ENCODE measurements at regions not wholly inside any gene's neighbourhood (a gene's known extent, or its start where the extent isn't known, plus 50 kb on each side); places are given as distances from the start of the nearest gene placed in this dataset.

GRCh38 chr12:39112064-39112463 lies 206.7 kb upstream of the CPNE8 start:
- Histone ChIP-seq H3K9me3 (no peaks in the 10 kb centered on the region), H3K4me1 (no peaks in the 10 kb centered on the region), H3K36me3 (no peaks in the 10 kb centered on the region), H3K4me3 (no peak overlapping the region), H3K27ac (no peak overlapping the region), H3K27me3 (no peaks in the 10 kb centered on the region)
- intact Hi-C loops (cut with DNase I; ENCODE audit: low total_unique reads), result no loop called here
- DNase-seq (ENCODE audit: low spot score in 2 of 2), result no peak
- no peak for TF ChIP-seq POLR2AphosphoS5 (IDR thresholded peaks at IDR 0.05)
- no peak for TF ChIP-seq CTCF (IDR thresholded peaks at IDR 0.05)
- no peak for TF ChIP-seq POLR2A (IDR thresholded peaks at IDR 0.05)

- intact Hi-C loops (cut with DNase I; ENCODE audit: low total_unique reads), result loop anchor here (10.0 kb wide), 1 partner anchor 440 kb away; no protein-coding TSS in a partner anchor
- Histone ChIP-seq H3K27ac (no peak overlapping the region), H3K4me1 (no peaks in the 10 kb centered on the region), H3K36me3 (no peaks in the 10 kb centered on the region), H3K9me3 (no peaks in the 10 kb centered on the region), H3K4me3 (no peak overlapping the region), H3K27me3 (no peaks in the 10 kb centered on the region)
- TF ChIP-seq POLR2AphosphoS5 (IDR thresholded peaks at IDR 0.05), result no peak
- TF ChIP-seq CTCF (IDR thresholded peaks at IDR 0.05), result no peak
- no peak for TF ChIP-seq POLR2A (IDR thresholded peaks at IDR 0.05)
- no peak for DNase-seq (ENCODE audit: low spot score in 2 of 2)
Measured at GRCh38 chr12:39105111-39105510, 199.7 kb upstream of the CPNE8 start.

- TF ChIP-seq CTCF (IDR thresholded peaks at IDR 0.05) (peak; percentile 47 to 61 (median 59)), POLR2AphosphoS5 (IDR thresholded peaks at IDR 0.05) (no peak), POLR2A (IDR thresholded peaks at IDR 0.05) (no peak)
Measured at GRCh38 chr12:39103552-39104165, 198.3 kb upstream of the CPNE8 start.

GRCh38 chr12:39102474-39103209 lies 197.3 kb upstream of the CPNE8 start:
- Histone ChIP-seq H3K36me3 (no peaks in the 10 kb centered on the region), H3K9me3 (no peaks in the 10 kb centered on the region), H3K4me1 (no peaks in the 10 kb centered on the region), H3K4me3 (no peak overlapping the region), H3K27ac (peak overlapping the region in 1 of 2 donors; percentile 34), H3K27me3 (no peaks in the 10 kb centered on the region)
- TF ChIP-seq POLR2AphosphoS5 (IDR thresholded peaks at IDR 0.05) (no peak), CTCF (IDR thresholded peaks at IDR 0.05) (no peak), POLR2A (IDR thresholded peaks at IDR 0.05) (no peak)
- no peak for DNase-seq (ENCODE audit: low spot score in 2 of 2)
- intact Hi-C loops (cut with DNase I; ENCODE audit: low total_unique reads), result loop anchor here (10.0 kb wide), 1 partner anchor 438 kb away; no protein-coding TSS in a partner anchor

More at GRCh38 chr12:39103552-39104165, 198.3 kb upstream of the CPNE8 start:
- intact Hi-C loops (cut with DNase I; ENCODE audit: low total_unique reads), result loop anchor here (10.0 kb wide), 1 partner anchor 439 kb away; no protein-coding TSS in a partner anchor
- Histone ChIP-seq H3K9me3 (no peaks in the 10 kb centered on the region), H3K27ac (no peak overlapping the region), H3K27me3 (no peaks in the 10 kb centered on the region), H3K4me1 (no peaks in the 10 kb centered on the region), H3K36me3 (no peaks in the 10 kb centered on the region), H3K4me3 (no peak overlapping the region)
- DNase-seq (ENCODE audit: low spot score in 2 of 2), result no peak

Measured in breast epithelium (tissue), 4 donors.